Peyer's patch (tissue), 4 donors: ENCODE measurements at regions not wholly inside any gene's neighbourhood (a gene's known extent, or its start where the extent isn't known, plus 50 kb on each side); places are given as distances from the start of the nearest gene placed in this dataset.

Experiments used
- CTCF ChIP-seq, 6 experiments: fragments of 450-650 bp in 4 of 6; fragments of 200-600 bp in 2 of 6; sonication (generic) in 1 of 6; IDR thresholded peaks; one replicate each; pipeline ENCODE4 v1.5.1; 2017 to 2019; ENCODE audit warnings: antibody characterized with exemption in 6 of 6, mild to moderate bottlenecking in 3 of 6, moderate library complexity in 1 of 6
- POLR2A ChIP-seq, 2 donors: fragments of 450-650 bp; IDR thresholded peaks; one replicate each; pipeline ENCODE4 v1.5.1; 2017; ENCODE audit warnings: antibody characterized with exemption in 2 of 2, mild to moderate bottlenecking in 2 of 2, moderate library complexity in 2 of 2

GRCh38 chr22:47625531-47626427, 863.3 kb downstream of the TBC1D22A start:
- TF ChIP-seq POLR2A (IDR thresholded peaks at IDR 0.05), result no peak
- TF ChIP-seq CTCF (IDR thresholded peaks at IDR 0.05), result no peak
